Spleen (tissue), 7 donors: ENCODE measurements at regions not wholly inside any gene's neighbourhood (a gene's known extent, or its start where the extent isn't known, plus 50 kb on each side); places are given as distances from the start of the nearest gene placed in this dataset.
"Not testable (repeated sequence)": the region's sequence is repeated elsewhere in the genome, so short reads cannot be mapped to it uniquely, and the experiment has no call there.

Experiments
- CTCF ChIP-seq, 11 experiments: fragments of 200-600 bp in 7 of 11; fragments of 450-650 bp in 4 of 11; sonication (generic) in 4 of 11; IDR thresholded peaks in 8 of 11; conservative IDR thresholded peaks in 3 of 11; 1 replicate in 7 of 11; 2 replicates in 4 of 11; pipeline versions ENCODE4 v1.4.0 to v1.8.0; 2016 to 2021; ENCODE audit warnings: antibody characterized with exemption in 11 of 11, inconsistent platforms in 4 of 11, mild to moderate bottlenecking in 1 of 11
- POLR2A ChIP-seq, 3 donors: fragments of 450-650 bp; IDR thresholded peaks; one replicate each; pipeline ENCODE4 v1.5.1; 2017; ENCODE audit warnings: antibody characterized with exemption in 3 of 3, mild to moderate bottlenecking in 1 of 3
- POLR2AphosphoS5 ChIP-seq, 3 donors: sonication (generic); formaldehyde crosslinking; IDR thresholded peaks; one replicate each; pipeline ENCODE4 v1.5.1; 2017; ENCODE audit warnings: antibody characterized with exemption in 3 of 3
- donor health status: DM: no; HTN: no; CAD: no; lungs with moderate emphysema.
- donor health status: DM: no; HTN: no; CAD: no.
- donor health status: DM: no; HTN: no; CAD: no.

GRCh38 chr9:61402692-61403091 lies 212.9 kb downstream of the SPATA31A7 start:
- TF ChIP-seq CTCF (IDR thresholded peaks at IDR 0.05 in 8 of 11, conservative IDR thresholded peaks at IDR 0.05 in 3 of 11); POLR2AphosphoS5 (IDR thresholded peaks at IDR 0.05); POLR2A (IDR thresholded peaks at IDR 0.05): not testable (repeated sequence)
